ENCODE measurements at regions not wholly inside any gene's neighbourhood (a gene's known extent, or its start where the extent isn't known, plus 50 kb on each side); places are given as distances from the start of the nearest gene placed in this dataset.
"Not testable (repeated sequence)": the region's sequence is repeated elsewhere in the genome, so short reads cannot be mapped to it uniquely, and the experiment has no call there.

GRCh38 chr3:84680700-84681099, 278.1 kb upstream of the CADM2 start:
- H3K27me3 ChIP-seq = no peaks in the 10 kb centered on the region
- no peak overlapping the region for H3K4me3 ChIP-seq
- no peak for TF ChIP-seq POLR2AphosphoS5 (IDR thresholded peaks at IDR 0.05)
- H3K4me1 ChIP-seq = no peaks in the 10 kb centered on the region
- H3K36me3 ChIP-seq = no peaks in the 10 kb centered on the region
- no peak for DNase-seq (ENCODE audit: extremely low spot score)
- intact Hi-C loops (cut with DNase I) = no loop called here
- H3K27ac ChIP-seq (replicated peaks in 1 of 4) = no peak overlapping the region
- H3K9me3 ChIP-seq = no peaks in the 10 kb centered on the region

GRCh38 chr3:84683493-84683892, 275.3 kb upstream of the CADM2 start:
- Histone ChIP-seq H3K4me3 (no peak overlapping the region), H3K36me3 (no peaks in the 10 kb centered on the region), H3K4me1 (no peaks in the 10 kb centered on the region), H3K9me3 (no peaks in the 10 kb centered on the region), H3K27ac (replicated peaks in 1 of 4) (no peak overlapping the region), H3K27me3 (no peaks in the 10 kb centered on the region)
- DNase-seq (ENCODE audit: extremely low spot score) = no peak
- intact Hi-C loops (cut with DNase I) = no loop called here
- WGBS = 29% methylated on average over 2 of the region's 2 CpGs
- TF ChIP-seq EP300 (IDR thresholded peaks at IDR 0.05) = no peak
- TF ChIP-seq POLR2A (IDR thresholded peaks at IDR 0.05; ENCODE audit: low read depth) = no peak
- no peak for TF ChIP-seq CTCF (IDR thresholded peaks at IDR 0.05)
- no peak for TF ChIP-seq POLR2AphosphoS5 (IDR thresholded peaks at IDR 0.05)

GRCh38 chr3:84685467-84685866, 273.3 kb upstream of the CADM2 start:
- 95% methylated on average over 3 of the region's 3 CpGs for WGBS
- intact Hi-C loops (cut with DNase I) = no loop called here
- Histone ChIP-seq H3K27ac (replicated peaks in 1 of 4) (no peak overlapping the region), H3K27me3 (no peaks in the 10 kb centered on the region), H3K4me1 (no peaks in the 10 kb centered on the region), H3K4me3 (no peak overlapping the region), H3K36me3 (no peaks in the 10 kb centered on the region), H3K9me3 (no peaks in the 10 kb centered on the region)
- TF ChIP-seq CTCF (IDR thresholded peaks at IDR 0.05) (no peak), POLR2AphosphoS5 (IDR thresholded peaks at IDR 0.05) (no peak), EP300 (IDR thresholded peaks at IDR 0.05) (no peak), POLR2A (IDR thresholded peaks at IDR 0.05; ENCODE audit: low read depth) (no peak)
- no peak for DNase-seq (ENCODE audit: extremely low spot score)

GRCh38 chr3:84692261-84692660, 266.5 kb upstream of the CADM2 start:
- Histone ChIP-seq H3K9me3 (no peaks in the 10 kb centered on the region), H3K36me3 (no peaks in the 10 kb centered on the region), H3K27me3 (no peaks in the 10 kb centered on the region), H3K4me3 (no peak overlapping the region), H3K27ac (replicated peaks in 1 of 4) (no peak overlapping the region), H3K4me1 (no peaks in the 10 kb centered on the region)
- DNase-seq (ENCODE audit: extremely low spot score) = no peak
- 43% methylated on average over 2 of the region's 2 CpGs for WGBS
- intact Hi-C loops (cut with DNase I) = no loop called here
- no peak for TF ChIP-seq EP300 (IDR thresholded peaks at IDR 0.05)
- no peak for TF ChIP-seq POLR2AphosphoS5 (IDR thresholded peaks at IDR 0.05)
- TF ChIP-seq POLR2A (IDR thresholded peaks at IDR 0.05; ENCODE audit: low read depth) = no peak
- TF ChIP-seq CTCF (IDR thresholded peaks at IDR 0.05) = no peak

- H3K27me3 ChIP-seq; DNase-seq (ENCODE audit: extremely low spot score); H3K36me3 ChIP-seq; H3K9me3 ChIP-seq; H3K27ac ChIP-seq (replicated peaks in 1 of 4); intact Hi-C loops (cut with DNase I); H3K4me1 ChIP-seq; H3K4me3 ChIP-seq: not testable (repeated sequence)
- WGBS = 39% methylated on average over 1 of the region's 1 CpG
Measured at GRCh38 chr3:84710288-84710687, 248.5 kb upstream of the CADM2 start.

GRCh38 chr3:84717894-84718293, 240.9 kb upstream of the CADM2 start:
- no peaks in the 10 kb centered on the region for H3K27me3 ChIP-seq
- H3K36me3 ChIP-seq = no peaks in the 10 kb centered on the region
- DNase-seq (ENCODE audit: extremely low spot score) = no peak
- H3K4me1 ChIP-seq = no peaks in the 10 kb centered on the region
- intact Hi-C loops (cut with DNase I) = no loop called here
- no peaks in the 10 kb centered on the region for H3K9me3 ChIP-seq
- 56% methylated on average over 3 of the region's 3 CpGs for WGBS
- no peak overlapping the region for H3K4me3 ChIP-seq
- no peak overlapping the region for H3K27ac ChIP-seq (replicated peaks in 1 of 4)
- no peak for TF ChIP-seq CTCF (IDR thresholded peaks at IDR 0.05)
- TF ChIP-seq POLR2AphosphoS5 (IDR thresholded peaks at IDR 0.05) = no peak
- TF ChIP-seq POLR2A (IDR thresholded peaks at IDR 0.05; ENCODE audit: low read depth) = no peak
- no peak for TF ChIP-seq EP300 (IDR thresholded peaks at IDR 0.05)

All from esophagus muscularis mucosa (tissue), 4 donors.